ENCODE measurements at regions not wholly inside any gene's neighbourhood (a gene's known extent, or its start where the extent isn't known, plus 50 kb on each side); places are given as distances from the start of the nearest gene placed in this dataset.

DNA sequence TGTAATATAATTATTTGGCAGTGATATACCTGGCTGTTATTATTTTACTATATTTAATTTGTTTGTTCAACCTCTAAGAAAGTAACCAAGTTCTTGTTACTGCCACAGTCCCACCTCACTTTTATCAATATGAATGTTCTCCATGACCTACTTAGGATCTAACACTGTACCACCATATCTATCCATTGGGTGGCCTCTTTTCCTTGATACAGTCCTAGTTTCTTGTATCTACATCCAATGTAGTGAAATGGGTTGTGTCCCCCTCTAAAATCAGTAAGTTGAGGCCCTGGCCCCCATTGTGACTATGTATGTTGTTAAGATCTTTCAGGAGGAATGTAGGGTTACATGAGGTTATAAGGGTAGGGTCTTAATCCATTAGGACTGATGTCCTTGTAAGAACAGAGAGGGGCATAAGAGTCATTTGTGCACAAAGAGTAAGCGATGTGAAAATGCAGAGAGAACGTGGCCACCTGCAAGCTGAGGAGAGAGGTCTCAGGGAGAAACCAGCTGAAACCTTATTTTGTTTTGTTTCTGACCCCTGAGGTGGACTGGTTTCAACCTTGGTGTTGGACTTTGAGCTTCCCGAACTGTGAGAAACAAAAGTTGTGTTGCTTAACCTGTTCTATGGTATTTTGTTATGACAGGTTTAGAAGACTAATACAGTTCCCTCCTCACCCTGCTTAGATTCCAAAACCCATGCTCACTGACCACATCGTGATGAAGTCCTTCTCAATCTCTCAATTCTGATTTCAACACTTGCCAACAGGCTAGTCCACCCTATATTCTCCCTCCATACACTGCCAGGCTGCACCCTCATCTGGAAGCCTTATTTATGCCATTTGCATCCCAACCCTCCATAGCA lies 387.3 kb upstream of the EPHA7 start:
- Mint-ChIP-seq H3K9me3 (peaks cover 21% of the 10 kb centered on the region), H3K4me1 (ENCODE audit: low read depth in 2 of 2) (no peaks in the 10 kb centered on the region), H3K36me3 (peaks cover 5% of the 10 kb centered on the region), H3K27ac (no peak overlapping the region), H3K27me3 (no peaks in the 10 kb centered on the region), H3K4me3 (no peak overlapping the region)
- no peak for DNase-seq (ENCODE audit: low spot score)
- no peak for ATAC-seq

- Mint-ChIP-seq H3K4me3 (no peak overlapping the region), H3K27ac (no peak overlapping the region), H3K9me3 (peaks cover 12% of the 10 kb centered on the region), H3K36me3 (peaks cover 5% of the 10 kb centered on the region), H3K27me3 (no peaks in the 10 kb centered on the region), H3K4me1 (ENCODE audit: low read depth in 2 of 2) (no peaks in the 10 kb centered on the region)
- DNase-seq (ENCODE audit: low spot score) = no peak
- ATAC-seq = no peak
These were observed 381.9 kb upstream of the EPHA7 start for GRCh38 chr6:93801101-93801847.

DNA sequence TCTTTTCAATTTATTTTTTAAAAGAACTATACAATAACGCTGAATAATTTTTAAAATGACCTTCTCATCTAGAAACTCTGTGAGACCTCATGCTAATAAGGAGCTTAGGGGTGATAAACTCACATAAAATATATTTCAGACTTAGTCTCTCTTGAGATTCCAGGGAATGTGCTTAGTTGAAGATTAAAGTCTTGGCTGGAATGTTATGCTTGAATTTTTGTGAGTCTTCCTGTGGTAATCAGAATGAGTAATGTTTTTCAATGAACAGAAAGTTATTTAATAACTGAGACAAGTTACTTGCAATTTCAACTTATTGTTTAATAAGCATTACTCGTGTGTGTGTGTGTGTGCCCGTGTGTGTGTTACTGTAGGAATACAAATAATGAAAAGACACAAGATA lies 379.9 kb upstream of the EPHA7 start:
- DNase-seq (ENCODE audit: low spot score) (no peak), ATAC-seq (no peak)
- Mint-ChIP-seq H3K27me3 (no peaks in the 10 kb centered on the region), H3K27ac (no peak overlapping the region), H3K9me3 (peaks cover 16% of the 10 kb centered on the region), H3K4me3 (no peak overlapping the region), H3K36me3 (peaks cover 2% of the 10 kb centered on the region), H3K4me1 (ENCODE audit: low read depth in 2 of 2) (no peaks in the 10 kb centered on the region)

- Mint-ChIP-seq H3K36me3 (no peaks in the 10 kb centered on the region), H3K27ac (no peak overlapping the region), H3K4me3 (no peak overlapping the region), H3K4me1 (ENCODE audit: low read depth in 2 of 2) (no peaks in the 10 kb centered on the region), H3K9me3 (peaks cover 19% of the 10 kb centered on the region), H3K27me3 (no peaks in the 10 kb centered on the region)
- DNase-seq (ENCODE audit: low spot score) (no peak), ATAC-seq (no peak)
These were observed 374.8 kb upstream of the EPHA7 start for GRCh38 chr6:93794166-93794565.

DNA sequence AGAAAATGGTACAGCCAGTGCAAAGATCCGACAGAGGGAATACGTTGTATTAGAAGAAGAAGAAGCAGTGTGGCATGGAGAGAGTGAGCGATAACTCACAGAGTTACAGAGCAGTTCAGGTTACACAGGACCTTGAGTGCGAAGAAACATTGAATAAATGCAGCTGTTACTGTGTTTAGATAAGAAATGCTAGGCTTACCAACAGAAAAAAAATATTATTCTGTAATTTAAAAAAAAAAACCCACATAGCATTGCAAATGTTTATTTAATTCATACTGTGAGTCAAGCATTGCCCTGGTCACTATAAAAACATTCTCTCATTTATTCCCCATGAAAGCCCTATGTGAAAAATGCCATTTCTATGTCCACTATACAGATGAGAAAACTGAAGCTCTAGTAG lies 373.4 kb upstream of the EPHA7 start:
- Mint-ChIP-seq H3K27me3 (no peaks in the 10 kb centered on the region), H3K9me3 (peaks cover 18% of the 10 kb centered on the region), H3K27ac (no peak overlapping the region), H3K4me3 (no peak overlapping the region), H3K4me1 (ENCODE audit: low read depth in 2 of 2) (no peaks in the 10 kb centered on the region), H3K36me3 (no peaks in the 10 kb centered on the region)
- ATAC-seq = no peak
- no peak for DNase-seq (ENCODE audit: low spot score)

- no peak for ATAC-seq
- H3K27ac Mint-ChIP-seq = no peak overlapping the region
These were observed 371.6 kb upstream of the EPHA7 start for GRCh38 chr6:93790981-93791380.

DNA sequence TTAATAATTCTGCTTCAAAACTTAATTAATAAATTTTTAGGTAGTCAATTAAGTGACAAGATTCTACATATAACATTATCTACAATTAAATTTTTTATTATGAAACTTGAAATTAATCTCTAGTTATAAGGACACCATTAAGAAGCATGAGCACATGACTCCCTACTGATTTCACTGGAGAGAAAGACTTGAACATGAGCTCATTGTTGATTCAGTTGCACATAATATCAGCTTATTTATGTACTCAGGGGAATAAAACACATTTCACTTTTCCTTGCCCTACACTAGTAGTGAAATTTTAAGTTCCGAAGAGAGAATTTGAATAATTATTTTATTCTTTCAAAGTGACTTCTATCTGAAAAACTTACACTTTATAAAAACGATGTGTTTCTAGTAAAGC lies 370.2 kb upstream of the EPHA7 start:
- Mint-ChIP-seq H3K4me3 (no peak overlapping the region), H3K36me3 (no peaks in the 10 kb centered on the region)
- ATAC-seq = no peak

More at GRCh38 chr6:93790981-93791380, 371.6 kb upstream of the EPHA7 start:
- Mint-ChIP-seq H3K4me1 (ENCODE audit: low read depth in 2 of 2) (no peaks in the 10 kb centered on the region), H3K4me3 (no peak overlapping the region), H3K36me3 (no peaks in the 10 kb centered on the region), H3K9me3 (peaks cover 15% of the 10 kb centered on the region), H3K27me3 (no peaks in the 10 kb centered on the region)
- no peak for DNase-seq (ENCODE audit: low spot score)

GRCh38 chr6:93787841-93788240 lies 368.5 kb upstream of the EPHA7 start:
- Mint-ChIP-seq H3K36me3 (no peaks in the 10 kb centered on the region), H3K27ac (no peak overlapping the region), H3K27me3 (no peaks in the 10 kb centered on the region)

More for the DNA sequence above, 370.2 kb upstream of the EPHA7 start:
- H3K27me3 Mint-ChIP-seq = no peaks in the 10 kb centered on the region
- H3K27ac Mint-ChIP-seq = no peak overlapping the region
- no peaks in the 10 kb centered on the region for H3K4me1 Mint-ChIP-seq (ENCODE audit: low read depth in 2 of 2)
- DNase-seq (ENCODE audit: low spot score) = no peak
- H3K9me3 Mint-ChIP-seq = peaks cover 19% of the 10 kb centered on the region

DNA sequence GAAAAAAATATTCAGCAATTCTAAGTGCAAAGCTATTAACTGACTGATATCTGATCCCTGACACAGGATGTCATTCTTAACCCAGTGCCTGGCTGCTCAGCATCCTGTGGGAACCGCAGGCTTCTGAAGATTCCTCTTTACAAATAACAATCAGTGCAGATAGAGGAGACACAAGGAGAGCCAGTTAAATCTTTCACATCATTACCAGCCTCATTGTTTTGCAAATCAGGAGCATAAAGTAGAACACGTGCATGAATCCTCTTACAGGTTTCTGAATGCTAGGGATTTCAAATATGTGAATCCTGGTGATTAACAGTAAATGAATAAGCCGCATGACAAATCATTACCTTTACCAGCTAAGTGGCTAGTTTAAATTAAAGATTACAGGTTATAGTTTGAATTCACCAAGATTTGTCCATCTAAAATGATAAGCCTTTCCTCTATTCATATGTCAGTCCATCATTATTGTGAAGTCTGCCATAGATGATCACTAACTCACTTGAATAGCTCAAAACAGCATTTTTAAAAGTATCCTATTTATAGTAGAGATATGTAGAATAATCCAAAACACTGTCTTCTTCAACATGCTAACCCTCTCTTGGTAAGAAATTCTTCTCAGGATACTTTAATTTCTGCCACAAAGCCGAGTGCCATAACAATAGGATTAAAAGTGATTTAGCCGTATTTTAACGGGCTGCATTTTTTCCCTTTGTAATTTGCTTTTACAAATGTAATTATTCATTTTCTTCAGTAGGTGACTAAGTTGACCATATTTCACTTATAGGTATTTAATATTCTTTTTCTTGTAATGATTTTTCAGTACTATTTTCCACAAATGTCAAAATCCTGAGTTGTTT lies 367.3 kb upstream of the EPHA7 start:
- Mint-ChIP-seq H3K27ac (no peak overlapping the region), H3K27me3 (no peaks in the 10 kb centered on the region), H3K36me3 (no peaks in the 10 kb centered on the region), H3K4me1 (ENCODE audit: low read depth in 2 of 2) (no peaks in the 10 kb centered on the region), H3K9me3 (peaks cover 16% of the 10 kb centered on the region), H3K4me3 (no peak overlapping the region)
- ATAC-seq = no peak
- DNase-seq (ENCODE audit: low spot score) = no peak

More at GRCh38 chr6:93787841-93788240, 368.5 kb upstream of the EPHA7 start:
- H3K9me3 Mint-ChIP-seq = peaks cover 19% of the 10 kb centered on the region
- no peak for ATAC-seq
- DNase-seq (ENCODE audit: low spot score) = no peak
- H3K4me1 Mint-ChIP-seq (ENCODE audit: low read depth in 2 of 2) = no peaks in the 10 kb centered on the region
- no peak overlapping the region for H3K4me3 Mint-ChIP-seq

- H3K27ac Mint-ChIP-seq = no peak overlapping the region
- no peak for DNase-seq (ENCODE audit: low spot score)
These were observed 366.3 kb upstream of the EPHA7 start for GRCh38 chr6:93785694-93786030.

DNA sequence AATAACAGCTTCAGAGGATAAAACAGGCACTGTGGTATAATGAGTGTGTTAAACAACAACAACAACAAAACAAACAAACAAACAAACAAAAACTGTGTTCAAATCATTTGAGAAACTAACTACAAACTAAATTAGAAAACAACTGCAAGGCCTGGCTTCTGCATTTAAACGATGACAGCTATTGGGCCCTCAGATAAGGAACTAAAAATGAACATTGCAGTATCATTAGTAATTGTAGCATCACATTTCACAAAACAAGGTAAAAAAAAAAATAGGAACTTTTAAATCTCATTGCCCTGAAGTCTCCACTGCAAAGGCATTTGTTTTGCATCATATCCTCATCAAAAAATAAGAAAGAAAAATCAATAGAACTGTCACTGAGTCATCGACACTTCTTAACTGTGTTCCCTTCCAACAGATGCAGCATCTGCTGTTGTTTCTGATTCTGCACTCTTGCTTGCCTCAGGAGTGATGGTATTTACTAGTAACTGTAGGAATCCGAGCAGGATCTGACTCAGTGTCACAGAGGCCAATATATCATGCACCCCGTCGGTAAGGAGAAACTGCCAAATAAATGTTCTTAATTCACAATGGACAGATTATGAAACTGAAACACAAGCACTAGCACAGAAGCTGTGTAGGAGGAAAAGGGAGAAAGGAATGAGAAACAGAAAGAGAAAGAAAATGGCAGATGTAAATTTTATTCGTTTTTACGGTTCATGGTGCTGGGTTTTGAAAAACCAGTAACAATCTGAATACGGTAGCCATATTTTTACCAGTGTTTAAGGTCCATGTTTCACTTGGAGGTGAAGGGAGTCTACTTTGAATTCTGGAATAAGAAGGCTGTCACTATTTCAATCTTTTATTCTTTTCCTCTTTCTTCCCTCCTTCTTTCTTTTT lies 365.7 kb upstream of the EPHA7 start:
- no peaks in the 10 kb centered on the region for H3K4me1 Mint-ChIP-seq (ENCODE audit: low read depth in 2 of 2)
- ATAC-seq = no peak
- H3K9me3 Mint-ChIP-seq = peaks cover 13% of the 10 kb centered on the region
- no peak overlapping the region for H3K4me3 Mint-ChIP-seq
- no peak overlapping the region for H3K27ac Mint-ChIP-seq
- no peaks in the 10 kb centered on the region for H3K27me3 Mint-ChIP-seq
- no peak for DNase-seq (ENCODE audit: low spot score)
- H3K36me3 Mint-ChIP-seq = no peaks in the 10 kb centered on the region

More at GRCh38 chr6:93785694-93786030, 366.3 kb upstream of the EPHA7 start:
- no peaks in the 10 kb centered on the region for H3K36me3 Mint-ChIP-seq
- H3K4me3 Mint-ChIP-seq = no peak overlapping the region
- no peaks in the 10 kb centered on the region for H3K4me1 Mint-ChIP-seq (ENCODE audit: low read depth in 2 of 2)
- H3K27me3 Mint-ChIP-seq = no peaks in the 10 kb centered on the region
- no peak for ATAC-seq
- H3K9me3 Mint-ChIP-seq = peaks cover 13% of the 10 kb centered on the region

DNA sequence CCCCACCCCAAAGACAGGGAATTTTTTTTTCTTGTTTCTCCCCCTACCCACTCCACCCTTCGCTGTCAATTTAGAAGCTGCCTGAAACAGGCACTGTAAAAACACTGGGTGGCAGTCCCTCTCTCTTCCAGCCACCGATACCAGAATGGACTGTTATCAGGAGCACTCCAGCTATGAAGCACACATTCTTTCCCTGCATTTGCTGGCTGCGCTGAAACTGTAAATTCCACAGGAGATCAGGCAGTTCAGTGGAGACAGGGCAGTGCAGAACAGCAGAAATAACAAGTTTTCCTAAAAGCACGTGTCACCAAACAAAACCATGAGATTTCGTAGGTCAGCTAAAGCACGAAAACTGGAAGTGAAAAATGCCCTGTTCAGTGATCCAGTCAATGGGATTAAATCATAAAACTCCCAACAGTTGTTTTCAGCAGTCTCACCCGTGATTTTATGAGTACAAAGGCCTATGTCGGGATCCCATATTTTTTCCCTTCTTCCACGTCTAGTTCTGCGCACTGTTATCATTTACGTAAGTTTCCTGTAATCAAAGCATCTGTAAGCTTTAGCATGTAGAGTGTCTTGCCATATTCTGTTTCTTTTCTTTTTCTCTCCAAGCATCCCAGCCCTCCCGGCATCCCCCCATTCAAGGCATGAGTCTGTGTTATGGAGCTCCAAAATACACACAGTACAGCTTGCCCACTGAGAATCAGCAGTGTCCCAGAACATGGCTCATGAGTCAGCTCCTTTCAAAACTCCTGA lies 359.9 kb upstream of the EPHA7 start:
- no peaks in the 10 kb centered on the region for H3K27me3 Mint-ChIP-seq
- ATAC-seq (no peak), DNase-seq (ENCODE audit: low spot score) (no peak)
- no peak overlapping the region for H3K4me3 Mint-ChIP-seq
- H3K9me3 Mint-ChIP-seq = no peaks in the 10 kb centered on the region
- no peak overlapping the region for H3K27ac Mint-ChIP-seq
- no peaks in the 10 kb centered on the region for H3K36me3 Mint-ChIP-seq
- no peaks in the 10 kb centered on the region for H3K4me1 Mint-ChIP-seq (ENCODE audit: low read depth in 2 of 2)

Data from natural killer cell treated with Interleukin-12 subunit alpha and Interleukin-12 subunit beta and Interleukin-15 and Interleukin-18, amount 100 ng/mL, for 72 hours (primary cell).